ENCODE measurements at regions not wholly inside any gene's neighbourhood (a gene's known extent, or its start where the extent isn't known, plus 50 kb on each side); places are given as distances from the start of the nearest gene placed in this dataset.

GRCh38 chr2:209298601-209299000 is 125.2 kb upstream of the MAP2 start:
- TF ChIP-seq CTCF (IDR thresholded peaks at IDR 0.05), result no peak
- no peak for TF ChIP-seq EZH2 (IDR thresholded peaks at IDR 0.05; ENCODE audit: borderline replicate concordance, insufficient read depth, low read depth, low read length, poor library complexity, severe bottlenecking)
